Cardiac muscle cell (in vitro differentiated cells and primary cell): ENCODE measurements at regions not wholly inside any gene's neighbourhood (a gene's known extent, or its start where the extent isn't known, plus 50 kb on each side); places are given as distances from the start of the nearest gene placed in this dataset.

Experiments used
- DNase-seq, 2 donors: peaks; one replicate each; pipeline versions ENCODE4 v3.0.0 to v3.0.0-alpha.2; 2010 to 2017; ENCODE audit warnings: low read depth in 1 of 2, low spot score in 1 of 2
- H3K27ac ChIP-seq: fragments of 200-600 bp; sonication (generic); 2 replicates; pipeline ENCODE4 v1.5.1; 2016
- H3K27me3 ChIP-seq: fragments of 200-600 bp; sonication (generic); 2 replicates; pipeline ENCODE4 v1.6.0; 2016; ENCODE audit warnings: control low read depth
- H3K36me3 ChIP-seq: fragments of 200-600 bp; sonication (generic); 2 replicates; pipeline ENCODE4 v1.5.1; 2016; ENCODE audit warnings: control low read depth
- H3K4me1 ChIP-seq: fragments of 200-600 bp; sonication (generic); 2 replicates; pipeline ENCODE4 v1.8.1; 2017; ENCODE audit warnings: low read depth, mild to moderate bottlenecking, mixed run types
- H3K4me3 ChIP-seq: fragments of 200-600 bp; sonication (generic); 2 replicates; pipeline ENCODE4 v1.5.1; 2016; ENCODE audit warnings: mild to moderate bottlenecking
- H3K9me3 ChIP-seq: fragments of 200-600 bp; sonication (generic); 2 replicates; pipeline ENCODE4 v1.5.1; 2017; ENCODE audit warnings: low read depth, mild to moderate bottlenecking, control low read depth
- CTCF ChIP-seq: IDR thresholded peaks from 2 replicates; pipeline ENCODE4 v1.5.1; 2012; ENCODE audit warnings: low read depth, mild to moderate bottlenecking, low read length

- no peak for DNase-seq
Measured at GRCh38 chr1:110260194-110260593, 50.1 kb downstream of the KCNC4 start.

GRCh38 chr1:110262296-110262695 is 52.2 kb downstream of the KCNC4 start:
- DNase-seq, result no peak
- H3K4me1 ChIP-seq, result no peaks in the 10 kb centered on the region
- no peaks in the 10 kb centered on the region for H3K27me3 ChIP-seq
- H3K36me3 ChIP-seq, result no peaks in the 10 kb centered on the region
- TF ChIP-seq CTCF, result no peak
- no peak overlapping the region for H3K27ac ChIP-seq
- no peak overlapping the region for H3K4me3 ChIP-seq
- no peaks in the 10 kb centered on the region for H3K9me3 ChIP-seq

More at GRCh38 chr1:110260194-110260593, 50.1 kb downstream of the KCNC4 start:
- no peaks in the 10 kb centered on the region for H3K27me3 ChIP-seq
- TF ChIP-seq CTCF, result no peak
- no peaks in the 10 kb centered on the region for H3K36me3 ChIP-seq
- no peak overlapping the region for H3K27ac ChIP-seq
- H3K4me1 ChIP-seq, result no peaks in the 10 kb centered on the region
- no peak overlapping the region for H3K4me3 ChIP-seq
- no peaks in the 10 kb centered on the region for H3K9me3 ChIP-seq

- Histone ChIP-seq H3K4me3 (no peak overlapping the region), H3K27ac (no peak overlapping the region), H3K4me1 (no peaks in the 10 kb centered on the region), H3K36me3 (no peaks in the 10 kb centered on the region), H3K27me3 (no peaks in the 10 kb centered on the region), H3K9me3 (no peaks in the 10 kb centered on the region)
- DNase-seq, result no peak
- TF ChIP-seq CTCF, result no peak
Measured at GRCh38 chr1:110262846-110263631, 52.9 kb downstream of the KCNC4 start.

- Histone ChIP-seq H3K4me3 (no peak overlapping the region), H3K4me1 (no peaks in the 10 kb centered on the region), H3K36me3 (no peaks in the 10 kb centered on the region), H3K9me3 (no peaks in the 10 kb centered on the region), H3K27ac (no peak overlapping the region), H3K27me3 (no peaks in the 10 kb centered on the region)
- DNase-seq, result no peak
- TF ChIP-seq CTCF, result no peak
Measured at GRCh38 chr1:110264430-110264829, 54.3 kb downstream of the KCNC4 start.

- Histone ChIP-seq H3K4me1 (no peaks in the 10 kb centered on the region), H3K4me3 (no peak overlapping the region), H3K27me3 (no peaks in the 10 kb centered on the region), H3K36me3 (no peaks in the 10 kb centered on the region), H3K9me3 (no peaks in the 10 kb centered on the region), H3K27ac (no peak overlapping the region)
- DNase-seq, result no peak
- no peak for TF ChIP-seq CTCF
Measured at GRCh38 chr1:110265186-110265585, 55.1 kb downstream of the KCNC4 start.
